ENCODE measurements at regions not wholly inside any gene's neighbourhood (a gene's known extent, or its start where the extent isn't known, plus 50 kb on each side); places are given as distances from the start of the nearest gene placed in this dataset.

GRCh38 chr9:75447281-75447680 is 359.0 kb downstream of the OSTF1 start:
- TF ChIP-seq CTCF (conservative IDR thresholded peaks at IDR 0.05) (no peak), EZH2 (IDR thresholded peaks at IDR 0.05; ENCODE audit: low read depth) (no peak)
